ENCODE measurements at regions not wholly inside any gene's neighbourhood (a gene's known extent, or its start where the extent isn't known, plus 50 kb on each side); places are given as distances from the start of the nearest gene placed in this dataset.

- Histone ChIP-seq H3K79me2 (ENCODE audit: insufficient read depth) (no peaks in the 10 kb centered on the region), H3K9ac (no peak overlapping the region), H3K9me3 (ENCODE audit: low read depth) (no peaks in the 10 kb centered on the region), H3K36me3 (ENCODE audit: low read depth) (no peaks in the 10 kb centered on the region), H3K4me2 (ENCODE audit: unreplicated experiment) (no peak overlapping the region), H3K4me3 (no peak overlapping the region), H3K9me2 (ENCODE audit: insufficient read depth) (no peaks in the 10 kb centered on the region), H2AFZ (no peak overlapping the region), H3K4me1 (ENCODE audit: insufficient read depth) (no peaks in the 10 kb centered on the region), H3K27ac (no peak overlapping the region), H3F3A (ENCODE audit: insufficient read depth) (no peaks in the 10 kb centered on the region), H4K20me1 (ENCODE audit: insufficient read depth) (no peaks in the 10 kb centered on the region), H3K27me3 (replicated peaks; ENCODE audit: insufficient read depth) (no peaks in the 10 kb centered on the region)
- in situ Hi-C loops (cut with MboI): no loop called here
- WGBS, 2 experiments (ENCODE audit: low coverage in 1 of 2, low lambda C conversion rate in 2 of 2, missing lambda C conversion rate in 2 of 2): 19 to 30% methylated on average over 4 of the region's 4 CpGs
- no peak for DNase-seq
- TF ChIP-seq EZH2phosphoT487 (IDR thresholded peaks at IDR 0.05; ENCODE audit: insufficient read depth, low read depth) (no peak), EZH2 (IDR thresholded peaks at IDR 0.05; ENCODE audit: insufficient read depth, poor library complexity, severe bottlenecking) (no peak)
Measured at GRCh38 chr18:2070631-2071030, 500.7 kb downstream of the METTL4 start.

GRCh38 chr18:2075499-2075898, 495.8 kb downstream of the METTL4 start:
- H3K4me2 ChIP-seq (ENCODE audit: unreplicated experiment): no peak overlapping the region
- H2AFZ ChIP-seq: no peak overlapping the region
- H3K36me3 ChIP-seq (ENCODE audit: low read depth): no peaks in the 10 kb centered on the region
- no peaks in the 10 kb centered on the region for H3K9me3 ChIP-seq (ENCODE audit: low read depth)
- H3K9ac ChIP-seq: no peak overlapping the region
- H3K79me2 ChIP-seq (ENCODE audit: insufficient read depth): no peaks in the 10 kb centered on the region
- H3K9me2 ChIP-seq (ENCODE audit: insufficient read depth): no peaks in the 10 kb centered on the region
- H4K20me1 ChIP-seq (ENCODE audit: insufficient read depth): no peaks in the 10 kb centered on the region
- WGBS, 2 experiments (ENCODE audit: low coverage in 1 of 2, low lambda C conversion rate in 2 of 2, missing lambda C conversion rate in 2 of 2): 26 to 27% methylated on average over 1 of the region's 1 CpG
- no peaks in the 10 kb centered on the region for H3K4me1 ChIP-seq (ENCODE audit: insufficient read depth)
- no peak overlapping the region for H3K27ac ChIP-seq
- no peaks in the 10 kb centered on the region for H3K27me3 ChIP-seq (replicated peaks; ENCODE audit: insufficient read depth)
- no peak overlapping the region for H3K4me3 ChIP-seq
- no peaks in the 10 kb centered on the region for H3F3A ChIP-seq (ENCODE audit: insufficient read depth)
- in situ Hi-C loops (cut with MboI): loop anchor here (25.0 kb wide), 1 partner anchor 1213 kb away; no protein-coding TSS in a partner anchor
- TF ChIP-seq EZH2 (IDR thresholded peaks at IDR 0.05; ENCODE audit: insufficient read depth, poor library complexity, severe bottlenecking) (no peak), EZH2phosphoT487 (IDR thresholded peaks at IDR 0.05; ENCODE audit: insufficient read depth, low read depth) (no peak)
- no peak for DNase-seq

GRCh38 chr18:2082676-2083075, 488.6 kb downstream of the METTL4 start:
- no peak overlapping the region for H3K9ac ChIP-seq
- WGBS, 2 experiments (ENCODE audit: low coverage in 1 of 2, low lambda C conversion rate in 2 of 2, missing lambda C conversion rate in 2 of 2): 0% methylated on average over 1 of the region's 1 CpG
- no peak overlapping the region for H2AFZ ChIP-seq
- TF ChIP-seq EZH2 (IDR thresholded peaks at IDR 0.05; ENCODE audit: insufficient read depth, poor library complexity, severe bottlenecking) (no peak), EZH2phosphoT487 (IDR thresholded peaks at IDR 0.05; ENCODE audit: insufficient read depth, low read depth) (no peak)
- H3K9me3 ChIP-seq (ENCODE audit: low read depth): no peaks in the 10 kb centered on the region
- H3K9me2 ChIP-seq (ENCODE audit: insufficient read depth): no peaks in the 10 kb centered on the region
- DNase-seq: no peak
- no peaks in the 10 kb centered on the region for H3K27me3 ChIP-seq (replicated peaks; ENCODE audit: insufficient read depth)
- no peak overlapping the region for H3K4me3 ChIP-seq
- H3K36me3 ChIP-seq (ENCODE audit: low read depth): no peaks in the 10 kb centered on the region
- in situ Hi-C loops (cut with MboI): loop anchor here (25.0 kb wide), 1 partner anchor 1220 kb away; no protein-coding TSS in a partner anchor
- no peaks in the 10 kb centered on the region for H3K4me1 ChIP-seq (ENCODE audit: insufficient read depth)
- H3K4me2 ChIP-seq (ENCODE audit: unreplicated experiment): no peak overlapping the region
- no peaks in the 10 kb centered on the region for H3F3A ChIP-seq (ENCODE audit: insufficient read depth)
- H3K27ac ChIP-seq: no peak overlapping the region
- no peaks in the 10 kb centered on the region for H3K79me2 ChIP-seq (ENCODE audit: insufficient read depth)
- H4K20me1 ChIP-seq (ENCODE audit: insufficient read depth): no peaks in the 10 kb centered on the region

GRCh38 chr18:2083691-2084090, 487.6 kb downstream of the METTL4 start:
- no peaks in the 10 kb centered on the region for H3K9me3 ChIP-seq (ENCODE audit: low read depth)
- no peaks in the 10 kb centered on the region for H3K36me3 ChIP-seq (ENCODE audit: low read depth)
- 3 to 8% methylated on average over 3 of the region's 3 CpGs for WGBS, 2 experiments (ENCODE audit: low coverage in 1 of 2, low lambda C conversion rate in 2 of 2, missing lambda C conversion rate in 2 of 2)
- H3F3A ChIP-seq (ENCODE audit: insufficient read depth): no peaks in the 10 kb centered on the region
- no peak for DNase-seq
- no peak overlapping the region for H3K4me3 ChIP-seq
- H2AFZ ChIP-seq: no peak overlapping the region
- H3K79me2 ChIP-seq (ENCODE audit: insufficient read depth): no peaks in the 10 kb centered on the region
- no peak overlapping the region for H3K4me2 ChIP-seq (ENCODE audit: unreplicated experiment)
- TF ChIP-seq EZH2phosphoT487 (IDR thresholded peaks at IDR 0.05; ENCODE audit: insufficient read depth, low read depth): no peak
- TF ChIP-seq EZH2 (IDR thresholded peaks at IDR 0.05; ENCODE audit: insufficient read depth, poor library complexity, severe bottlenecking): no peak
- no peaks in the 10 kb centered on the region for H3K27me3 ChIP-seq (replicated peaks; ENCODE audit: insufficient read depth)
- in situ Hi-C loops (cut with MboI): loop anchor here (25.0 kb wide), 1 partner anchor 1221 kb away; no protein-coding TSS in a partner anchor
- H3K9ac ChIP-seq: no peak overlapping the region
- no peaks in the 10 kb centered on the region for H4K20me1 ChIP-seq (ENCODE audit: insufficient read depth)
- H3K9me2 ChIP-seq (ENCODE audit: insufficient read depth): no peaks in the 10 kb centered on the region
- no peaks in the 10 kb centered on the region for H3K4me1 ChIP-seq (ENCODE audit: insufficient read depth)
- no peak overlapping the region for H3K27ac ChIP-seq

GRCh38 chr18:2086439-2086838, 484.9 kb downstream of the METTL4 start:
- DNase-seq: no peak
- no peaks in the 10 kb centered on the region for H3K4me1 ChIP-seq (ENCODE audit: insufficient read depth)
- in situ Hi-C loops (cut with MboI): loop anchor here (25.0 kb wide), 1 partner anchor 1224 kb away; no protein-coding TSS in a partner anchor
- H3K79me2 ChIP-seq (ENCODE audit: insufficient read depth): no peaks in the 10 kb centered on the region
- H3K4me3 ChIP-seq: no peak overlapping the region
- TF ChIP-seq EZH2phosphoT487 (IDR thresholded peaks at IDR 0.05; ENCODE audit: insufficient read depth, low read depth) (no peak), EZH2 (IDR thresholded peaks at IDR 0.05; ENCODE audit: insufficient read depth, poor library complexity, severe bottlenecking) (no peak)
- H3F3A ChIP-seq (ENCODE audit: insufficient read depth): no peaks in the 10 kb centered on the region
- H3K36me3 ChIP-seq (ENCODE audit: low read depth): no peaks in the 10 kb centered on the region
- no peaks in the 10 kb centered on the region for H3K9me2 ChIP-seq (ENCODE audit: insufficient read depth)
- no peaks in the 10 kb centered on the region for H4K20me1 ChIP-seq (ENCODE audit: insufficient read depth)
- H3K9me3 ChIP-seq (ENCODE audit: low read depth): no peaks in the 10 kb centered on the region
- H3K27ac ChIP-seq: no peak overlapping the region
- no peak overlapping the region for H2AFZ ChIP-seq
- H3K4me2 ChIP-seq (ENCODE audit: unreplicated experiment): no peak overlapping the region
- H3K27me3 ChIP-seq (replicated peaks; ENCODE audit: insufficient read depth): no peaks in the 10 kb centered on the region
- H3K9ac ChIP-seq: no peak overlapping the region
